ENCODE measurements at regions not wholly inside any gene's neighbourhood (a gene's known extent, or its start where the extent isn't known, plus 50 kb on each side); places are given as distances from the start of the nearest gene placed in this dataset.

DNA sequence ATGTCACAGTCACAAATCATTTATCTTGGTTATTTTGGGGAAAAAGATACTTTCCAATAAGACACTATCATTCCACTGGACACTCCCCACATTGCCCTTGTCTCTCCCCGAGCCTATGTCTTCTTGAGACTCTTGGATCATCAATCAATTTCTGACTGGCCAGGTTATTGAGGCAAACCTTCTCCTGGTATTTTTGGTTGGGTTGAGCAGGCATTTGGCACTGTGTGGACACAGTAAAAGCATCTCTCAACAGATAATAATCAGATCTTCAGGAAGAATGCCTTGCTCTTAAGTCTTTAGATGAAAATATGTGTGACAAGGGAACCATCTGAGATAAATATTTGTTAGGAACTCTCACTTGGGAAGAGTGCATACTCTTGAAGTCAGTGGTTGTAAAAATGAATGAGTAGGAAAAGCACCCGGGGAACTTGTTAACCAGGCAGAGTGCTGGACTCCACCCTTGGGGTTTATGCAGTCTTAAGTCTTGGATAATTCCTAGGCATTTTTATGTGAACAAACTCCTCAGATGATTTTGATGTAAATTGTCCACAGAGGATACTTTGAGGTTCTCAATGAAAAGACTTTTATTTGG, 223.8 kb upstream of the CLINT1 start:
- TF ChIP-seq, protein P1, sequence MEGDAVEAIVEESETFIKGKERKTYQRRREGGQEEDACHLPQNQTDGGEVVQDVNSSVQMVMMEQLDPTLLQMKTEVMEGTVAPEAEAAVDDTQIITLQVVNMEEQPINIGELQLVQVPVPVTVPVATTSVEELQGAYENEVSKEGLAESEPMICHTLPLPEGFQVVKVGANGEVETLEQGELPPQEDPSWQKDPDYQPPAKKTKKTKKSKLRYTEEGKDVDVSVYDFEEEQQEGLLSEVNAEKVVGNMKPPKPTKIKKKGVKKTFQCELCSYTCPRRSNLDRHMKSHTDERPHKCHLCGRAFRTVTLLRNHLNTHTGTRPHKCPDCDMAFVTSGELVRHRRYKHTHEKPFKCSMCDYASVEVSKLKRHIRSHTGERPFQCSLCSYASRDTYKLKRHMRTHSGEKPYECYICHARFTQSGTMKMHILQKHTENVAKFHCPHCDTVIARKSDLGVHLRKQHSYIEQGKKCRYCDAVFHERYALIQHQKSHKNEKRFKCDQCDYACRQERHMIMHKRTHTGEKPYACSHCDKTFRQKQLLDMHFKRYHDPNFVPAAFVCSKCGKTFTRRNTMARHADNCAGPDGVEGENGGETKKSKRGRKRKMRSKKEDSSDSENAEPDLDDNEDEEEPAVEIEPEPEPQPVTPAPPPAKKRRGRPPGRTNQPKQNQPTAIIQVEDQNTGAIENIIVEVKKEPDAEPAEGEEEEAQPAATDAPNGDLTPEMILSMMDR (conservative IDR thresholded peaks at IDR 0.05; ENCODE audit: low read depth, low read length) = no peak
- TF ChIP-seq EZH2 (IDR thresholded peaks at IDR 0.05; ENCODE audit: low read length, unreplicated experiment) = no peak
- no peak for TF ChIP-seq EZH2phosphoT487 (IDR thresholded peaks at IDR 0.05; ENCODE audit: borderline replicate concordance, low read length)

Measured in PC-3 (cell line).